Hepatocyte (in vitro differentiated cells): ENCODE measurements at regions not wholly inside any gene's neighbourhood (a gene's known extent, or its start where the extent isn't known, plus 50 kb on each side); places are given as distances from the start of the nearest gene placed in this dataset.

Experiments used
- DNase-seq: peaks from one replicate; pipeline ENCODE4 v3.0.0-alpha.2; 2016; ENCODE audit warnings: low spot score
- H2AFZ ChIP-seq: fragments of 200-600 bp; sonication (generic); 2 replicates; pipeline ENCODE4 v1.6.0; 2016; ENCODE audit warnings: antibody characterized with exemption, mild to moderate bottlenecking
- H3K27ac ChIP-seq: fragments of 200-600 bp; sonication (generic); 2 replicates; pipeline ENCODE4 v1.5.1; 2016; ENCODE audit warnings: mild to moderate bottlenecking
- H3K27me3 ChIP-seq: fragments of 200-600 bp; sonication (generic); 2 replicates; pipeline ENCODE4 v1.6.1; 2016
- H3K36me3 ChIP-seq: fragments of 200-600 bp; sonication (generic); replicated peaks from 2 replicates; pipeline ENCODE4 v1.5.1; 2016; ENCODE audit warnings: low read depth; ENCODE audit not compliant: insufficient read depth
- H3K4me1 ChIP-seq: fragments of 200-600 bp; sonication (generic); 2 replicates; pipeline ENCODE4 v1.5.1; 2016; ENCODE audit warnings: mild to moderate bottlenecking, moderate library complexity; ENCODE audit not compliant: insufficient read depth
- H3K4me2 ChIP-seq: fragments of 200-600 bp; sonication (generic); 2 replicates; pipeline ENCODE4 v1.6.0; 2016
- H3K4me3 ChIP-seq: fragments of 200-600 bp; sonication (generic); 2 replicates; pipeline ENCODE4 v1.5.1; 2016; ENCODE audit warnings: mild to moderate bottlenecking
- H3K79me2 ChIP-seq: fragments of 200-600 bp; sonication (generic); 2 replicates; pipeline ENCODE4 v1.6.0; 2017; ENCODE audit warnings: mild to moderate bottlenecking
- H3K9me2 ChIP-seq: fragments of 200-600 bp; sonication (generic); replicated peaks from 2 replicates; pipeline ENCODE4 v1.6.0; 2017; ENCODE audit warnings: mild to moderate bottlenecking; ENCODE audit not compliant: insufficient read depth
- H3K9me3 ChIP-seq: fragments of 200-600 bp; sonication (generic); 2 replicates; pipeline ENCODE4 v1.5.1; 2016; ENCODE audit warnings: low read depth, mild to moderate bottlenecking
- H4K20me1 ChIP-seq: fragments of 200-600 bp; sonication (generic); 2 replicates; pipeline ENCODE4 v1.6.0; 2016; ENCODE audit warnings: mild to moderate bottlenecking; ENCODE audit not compliant: insufficient read depth, poor library complexity, severe bottlenecking
- EZH2 ChIP-seq: fragments of 200-600 bp; sonication (generic); IDR thresholded peaks from 2 replicates; pipeline ENCODE4 v1.6.1; 2016; ENCODE audit warnings: antibody characterized with exemption, mild to moderate bottlenecking, borderline replicate concordance
- EZH2phosphoT487 ChIP-seq: fragments of 200-600 bp; sonication (generic); IDR thresholded peaks from one replicate; pipeline ENCODE4 v1.6.1; 2018; ENCODE audit warnings: antibody characterized with exemption, mild to moderate bottlenecking, low read depth, moderate library complexity; ENCODE audit not compliant: unreplicated experiment, severe bottlenecking
- WGBS: methylation state at CpG from one replicate; pipeline ENCODE4 v1.1.6; 2016; ENCODE audit warnings: low lambda C conversion rate; ENCODE audit errors: missing lambda C conversion rate; 5-methylcytosine and 5-hydroxymethylcytosine counted together
- TF ChIP-seq, protein P1 (sequence below): fragments of 200-600 bp; sonication (generic); IDR thresholded peaks from 2 replicates; pipeline ENCODE4 v1.5.1; 2016; ENCODE audit warnings: antibody characterized with exemption, mild to moderate bottlenecking; ENCODE audit not compliant: poor library complexity

DNA sequence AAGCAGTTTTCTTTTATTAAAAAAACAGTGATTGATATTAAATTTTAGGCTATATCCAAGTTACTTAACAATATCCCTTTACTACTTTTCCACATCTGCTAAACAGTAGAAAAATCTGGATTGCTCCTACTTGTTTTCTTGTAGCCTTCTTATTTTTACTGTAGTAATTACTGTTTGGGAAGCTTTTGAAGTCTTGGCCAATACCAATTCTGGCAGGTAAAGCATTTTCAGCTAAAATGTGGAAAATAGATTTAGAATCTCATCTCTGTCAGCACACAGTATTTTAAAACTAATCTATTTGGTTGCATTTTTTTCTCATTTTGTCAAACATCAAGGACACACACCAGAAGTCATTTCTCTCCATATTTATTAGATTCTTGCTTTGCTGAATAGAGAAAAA, 1485.7 kb upstream of the PIK3C3 start:
- Histone ChIP-seq H3K27me3 (no peaks in the 10 kb centered on the region), H2AFZ (no peak overlapping the region), H3K9me2 (no peaks in the 10 kb centered on the region), H3K4me1 (no peaks in the 10 kb centered on the region), H4K20me1 (no peaks in the 10 kb centered on the region), H3K36me3 (no peaks in the 10 kb centered on the region), H3K4me3 (no peak overlapping the region), H3K4me2 (no peak overlapping the region), H3K9me3 (no peaks in the 10 kb centered on the region), H3K79me2 (no peaks in the 10 kb centered on the region), H3K27ac (no peak overlapping the region)
- TF ChIP-seq, protein P1, sequence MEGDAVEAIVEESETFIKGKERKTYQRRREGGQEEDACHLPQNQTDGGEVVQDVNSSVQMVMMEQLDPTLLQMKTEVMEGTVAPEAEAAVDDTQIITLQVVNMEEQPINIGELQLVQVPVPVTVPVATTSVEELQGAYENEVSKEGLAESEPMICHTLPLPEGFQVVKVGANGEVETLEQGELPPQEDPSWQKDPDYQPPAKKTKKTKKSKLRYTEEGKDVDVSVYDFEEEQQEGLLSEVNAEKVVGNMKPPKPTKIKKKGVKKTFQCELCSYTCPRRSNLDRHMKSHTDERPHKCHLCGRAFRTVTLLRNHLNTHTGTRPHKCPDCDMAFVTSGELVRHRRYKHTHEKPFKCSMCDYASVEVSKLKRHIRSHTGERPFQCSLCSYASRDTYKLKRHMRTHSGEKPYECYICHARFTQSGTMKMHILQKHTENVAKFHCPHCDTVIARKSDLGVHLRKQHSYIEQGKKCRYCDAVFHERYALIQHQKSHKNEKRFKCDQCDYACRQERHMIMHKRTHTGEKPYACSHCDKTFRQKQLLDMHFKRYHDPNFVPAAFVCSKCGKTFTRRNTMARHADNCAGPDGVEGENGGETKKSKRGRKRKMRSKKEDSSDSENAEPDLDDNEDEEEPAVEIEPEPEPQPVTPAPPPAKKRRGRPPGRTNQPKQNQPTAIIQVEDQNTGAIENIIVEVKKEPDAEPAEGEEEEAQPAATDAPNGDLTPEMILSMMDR, result no peak
- TF ChIP-seq EZH2phosphoT487 (no peak), EZH2 (no peak)
- no peak for DNase-seq

DNA sequence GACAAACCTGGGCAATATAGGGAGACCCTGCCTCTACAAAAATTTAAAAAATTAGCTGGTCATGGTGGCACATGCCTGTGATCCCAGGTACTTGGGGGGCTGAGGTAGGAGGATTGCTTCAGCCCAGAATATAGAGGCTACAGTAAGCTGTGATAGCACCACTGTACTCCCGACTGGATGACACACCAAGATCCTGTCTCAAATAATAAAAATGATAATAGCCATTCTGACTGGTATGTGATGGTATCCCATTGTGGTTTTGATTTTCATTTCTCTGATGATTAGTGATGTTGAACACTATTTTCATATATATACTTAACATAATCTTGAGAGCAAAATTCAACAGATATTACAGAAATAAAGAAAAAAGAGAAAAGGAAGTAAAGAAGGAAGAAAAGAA, 1491.0 kb upstream of the PIK3C3 start:
- Histone ChIP-seq H3K9me2 (no peaks in the 10 kb centered on the region), H4K20me1 (no peaks in the 10 kb centered on the region), H3K4me1 (no peaks in the 10 kb centered on the region), H3K4me2 (no peak overlapping the region), H3K27me3 (no peaks in the 10 kb centered on the region), H3K27ac (no peak overlapping the region), H2AFZ (no peak overlapping the region), H3K79me2 (no peaks in the 10 kb centered on the region), H3K36me3 (no peaks in the 10 kb centered on the region), H3K4me3 (no peak overlapping the region), H3K9me3 (no peaks in the 10 kb centered on the region)
- TF ChIP-seq EZH2phosphoT487, result no peak
- TF ChIP-seq, protein P1, result no peak
- TF ChIP-seq EZH2, result no peak
- WGBS, result 67% methylated on average over 1 of the region's 1 CpG
- no peak for DNase-seq

GRCh38 chr18:40453903-40454302, 1501.1 kb upstream of the PIK3C3 start:
- no peaks in the 10 kb centered on the region for H3K27me3 ChIP-seq
- H3K4me1 ChIP-seq, result no peaks in the 10 kb centered on the region
- H3K4me2 ChIP-seq, result no peak overlapping the region
- H3K36me3 ChIP-seq, result no peaks in the 10 kb centered on the region
- DNase-seq, result no peak
- H3K9me3 ChIP-seq, result no peaks in the 10 kb centered on the region
- H3K9me2 ChIP-seq, result no peaks in the 10 kb centered on the region
- H2AFZ ChIP-seq, result no peak overlapping the region
- WGBS, result 96% methylated on average over 5 of the region's 5 CpGs
- no peak overlapping the region for H3K27ac ChIP-seq
- H3K4me3 ChIP-seq, result no peak overlapping the region
- no peaks in the 10 kb centered on the region for H4K20me1 ChIP-seq
- TF ChIP-seq EZH2phosphoT487 (no peak), EZH2 (no peak)
- TF ChIP-seq, protein P1, result no peak
- H3K79me2 ChIP-seq, result no peaks in the 10 kb centered on the region

- Histone ChIP-seq H3K9me2 (no peaks in the 10 kb centered on the region), H3K27me3 (no peaks in the 10 kb centered on the region), H3K4me2 (no peak overlapping the region), H3K4me3 (no peak overlapping the region), H3K36me3 (no peaks in the 10 kb centered on the region), H3K4me1 (no peaks in the 10 kb centered on the region), H3K27ac (no peak overlapping the region), H3K79me2 (no peaks in the 10 kb centered on the region), H3K9me3 (no peaks in the 10 kb centered on the region), H2AFZ (no peak overlapping the region), H4K20me1 (no peaks in the 10 kb centered on the region)
- TF ChIP-seq EZH2phosphoT487 (no peak), EZH2 (no peak)
- TF ChIP-seq, protein P1, result no peak
- DNase-seq, result no peak
- 100% methylated on average over 2 of the region's 2 CpGs for WGBS
These were observed 1502.4 kb upstream of the PIK3C3 start for GRCh38 chr18:40452599-40452998.
